Choroid plexus epithelial cell (primary cell): ENCODE measurements at regions not wholly inside any gene's neighbourhood (a gene's known extent, or its start where the extent isn't known, plus 50 kb on each side); places are given as distances from the start of the nearest gene placed in this dataset.
"Not testable (repeated sequence)": the region's sequence is repeated elsewhere in the genome, so short reads cannot be mapped to it uniquely, and the experiment has no call there.

ENCODE experiments used
- DNase-seq: peaks from one replicate; pipeline ENCODE4 v3.0.0-alpha.2; 2010; ENCODE audit warnings: low read depth
- H3K4me3 ChIP-seq: 2 replicates; pipeline ENCODE4 v1.5.1; 2011; ENCODE audit warnings: low read depth, mild to moderate bottlenecking, control low read depth, low read length, moderate library complexity
- CTCF ChIP-seq: conservative IDR thresholded peaks from 2 replicates; pipeline ENCODE4 v1.5.1; 2011; ENCODE audit warnings: low read depth, mild to moderate bottlenecking, control low read depth, inconsistent platforms, low read length, moderate library complexity

GRCh38 chr11:121358760-121359159, 66.2 kb downstream of the SC5D start:
- no peak for DNase-seq
- no peak for TF ChIP-seq CTCF
- no peak overlapping the region for H3K4me3 ChIP-seq

- H3K4me3 ChIP-seq: no peak overlapping the region
- no peak for DNase-seq
- no peak for TF ChIP-seq CTCF
Observed at GRCh38 chr11:121359591-121359990, 67.0 kb downstream of the SC5D start.

- H3K4me3 ChIP-seq, DNase-seq: not testable (repeated sequence)
Observed at GRCh38 chr11:121362955-121363354, 70.4 kb downstream of the SC5D start.

- no peak overlapping the region for H3K4me3 ChIP-seq
- no peak for DNase-seq
- no peak for TF ChIP-seq CTCF
Observed at GRCh38 chr11:121365304-121365703, 72.7 kb downstream of the SC5D start.

GRCh38 chr11:121366038-121366437, 73.5 kb downstream of the SC5D start:
- H3K4me3 ChIP-seq: no peak overlapping the region
- no peak for TF ChIP-seq CTCF

GRCh38 chr11:121367001-121367843, 74.7 kb downstream of the SC5D start:
- TF ChIP-seq CTCF: no peak
- peak; percentile 65 for DNase-seq
- no peak overlapping the region for H3K4me3 ChIP-seq

More at GRCh38 chr11:121366038-121366437, 73.5 kb downstream of the SC5D start:
- DNase-seq: no peak

- H3K4me3 ChIP-seq: no peak overlapping the region
- TF ChIP-seq CTCF: no peak
- DNase-seq: no peak
Observed at GRCh38 chr11:121367844-121368225, 75.3 kb downstream of the SC5D start.
